Calu3 (cell line): ENCODE measurements at regions not wholly inside any gene's neighbourhood (a gene's known extent, or its start where the extent isn't known, plus 50 kb on each side); places are given as distances from the start of the nearest gene placed in this dataset.

Source experiments
- BruUV-seq: library from RNA; stranded (reverse); fragments of 400-500 nt; replicated peaks from 2 replicates; lab custom pipeline; 2021; lab: Mats Ljungman, UMichigan
- CTCF ChIA-PET: fragments of 300-600 bp; sonication (Branson Sonifier 250); formaldehyde crosslinking; loops from one replicate; lab custom pipeline; 2022; ENCODE audit warnings: antibody characterized with exemption; lab: Charles Lee
- DNase-seq: peaks from one replicate; pipeline ENCODE4 v3.0.0; 2022
- H3K27ac Mint-ChIP-seq: one replicate; pipeline ENCODE4 v1.8.0; 2022; ENCODE audit warnings: mixed read lengths; ENCODE audit not compliant: unreplicated experiment
- H3K27me3 Mint-ChIP-seq: one replicate; pipeline ENCODE4 v1.8.0; 2022; ENCODE audit warnings: mixed read lengths; ENCODE audit not compliant: unreplicated experiment
- H3K36me3 Mint-ChIP-seq: one replicate; pipeline ENCODE4 v1.8.0; 2022; ENCODE audit warnings: mild to moderate bottlenecking, moderate library complexity, mixed read lengths; ENCODE audit not compliant: insufficient read depth, unreplicated experiment
- H3K4me1 Mint-ChIP-seq: one replicate; pipeline ENCODE4 v1.8.0; 2022; ENCODE audit warnings: mild to moderate bottlenecking, low read depth, mixed read lengths; ENCODE audit not compliant: unreplicated experiment
- H3K4me3 Mint-ChIP-seq: one replicate; pipeline ENCODE4 v1.8.0; 2022; ENCODE audit warnings: mild to moderate bottlenecking, low read depth, moderate library complexity, mixed read lengths; ENCODE audit not compliant: unreplicated experiment
- H3K9me3 Mint-ChIP-seq: one replicate; pipeline ENCODE4 v1.8.0; 2022; ENCODE audit warnings: low read depth, mixed read lengths; ENCODE audit not compliant: unreplicated experiment
- intact Hi-C: fragments of 100-400 bp; cut with micrococcal nuclease; formaldehyde crosslinking; loops from one replicate; pipeline ENCODE4 v1.10.0; 2022; ENCODE audit not compliant: unreplicated experiment
- TF ChIP-seq, protein P1 (sequence below): fragments of 200-600 bp; IDR thresholded peaks from one replicate; pipeline ENCODE4 v1.8.0; 2022; ENCODE audit warnings: antibody characterized with exemption; ENCODE audit not compliant: unreplicated experiment

DNA sequence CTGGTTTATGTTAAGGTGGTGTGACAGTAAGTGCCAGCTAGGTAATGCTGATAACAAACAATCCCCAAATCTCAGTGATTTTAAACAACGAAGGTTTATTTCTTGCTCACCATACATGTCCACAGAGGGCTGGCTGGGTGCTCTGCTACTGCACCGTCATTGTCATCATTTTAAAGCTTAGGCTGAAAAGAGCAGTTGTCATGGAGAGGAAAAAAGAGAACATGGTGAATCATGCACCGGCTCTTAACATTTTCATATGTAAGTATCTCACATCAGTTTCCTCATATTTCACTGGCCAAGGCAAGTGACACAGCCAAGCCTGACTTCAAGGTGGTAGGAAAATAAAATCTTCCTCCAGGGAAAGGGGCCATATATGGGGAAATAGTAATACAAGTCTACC is 746.9 kb downstream of the SORCS3 start:
- Mint-ChIP-seq H3K27ac (no peak overlapping the region), H3K4me1 (no peaks in the 10 kb centered on the region), H3K9me3 (peaks cover 5% of the 10 kb centered on the region), H3K4me3 (no peak overlapping the region), H3K27me3 (no peaks in the 10 kb centered on the region), H3K36me3 (no peaks in the 10 kb centered on the region)
- DNase-seq, result no peak
- TF ChIP-seq, protein P1, sequence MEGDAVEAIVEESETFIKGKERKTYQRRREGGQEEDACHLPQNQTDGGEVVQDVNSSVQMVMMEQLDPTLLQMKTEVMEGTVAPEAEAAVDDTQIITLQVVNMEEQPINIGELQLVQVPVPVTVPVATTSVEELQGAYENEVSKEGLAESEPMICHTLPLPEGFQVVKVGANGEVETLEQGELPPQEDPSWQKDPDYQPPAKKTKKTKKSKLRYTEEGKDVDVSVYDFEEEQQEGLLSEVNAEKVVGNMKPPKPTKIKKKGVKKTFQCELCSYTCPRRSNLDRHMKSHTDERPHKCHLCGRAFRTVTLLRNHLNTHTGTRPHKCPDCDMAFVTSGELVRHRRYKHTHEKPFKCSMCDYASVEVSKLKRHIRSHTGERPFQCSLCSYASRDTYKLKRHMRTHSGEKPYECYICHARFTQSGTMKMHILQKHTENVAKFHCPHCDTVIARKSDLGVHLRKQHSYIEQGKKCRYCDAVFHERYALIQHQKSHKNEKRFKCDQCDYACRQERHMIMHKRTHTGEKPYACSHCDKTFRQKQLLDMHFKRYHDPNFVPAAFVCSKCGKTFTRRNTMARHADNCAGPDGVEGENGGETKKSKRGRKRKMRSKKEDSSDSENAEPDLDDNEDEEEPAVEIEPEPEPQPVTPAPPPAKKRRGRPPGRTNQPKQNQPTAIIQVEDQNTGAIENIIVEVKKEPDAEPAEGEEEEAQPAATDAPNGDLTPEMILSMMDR, result no peak
- no TSS peak for BruUV-seq
- intact Hi-C loops, result no loop called here
- CTCF ChIA-PET, result no interaction called here

DNA sequence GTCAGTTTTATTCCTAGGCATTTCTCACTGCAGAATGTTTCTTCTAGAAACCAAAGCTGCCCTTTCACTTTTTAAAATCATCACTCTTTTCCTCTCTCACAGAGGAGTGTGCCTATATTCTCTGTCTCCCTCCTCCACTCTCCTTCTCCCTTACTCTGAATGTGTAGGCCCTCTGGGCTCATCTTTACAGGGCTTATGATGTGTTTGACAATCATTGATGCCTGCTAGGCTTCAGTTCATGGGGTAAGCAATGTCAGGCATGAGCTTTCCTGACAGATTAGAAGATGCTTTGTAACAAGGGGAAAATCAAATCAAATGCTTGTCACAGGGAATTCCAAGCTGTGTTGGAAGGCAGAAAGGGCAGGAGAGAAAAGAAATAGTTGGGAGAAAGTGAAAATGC is 742.9 kb downstream of the SORCS3 start:
- Mint-ChIP-seq H3K4me1 (no peaks in the 10 kb centered on the region), H3K27ac (no peak overlapping the region), H3K36me3 (no peaks in the 10 kb centered on the region), H3K9me3 (peaks cover 3% of the 10 kb centered on the region), H3K4me3 (no peak overlapping the region), H3K27me3 (no peaks in the 10 kb centered on the region)
- no peak for DNase-seq
- intact Hi-C loops, result no loop called here
- TF ChIP-seq, protein P1, result no peak
- CTCF ChIA-PET, result no interaction called here
- no TSS peak for BruUV-seq

DNA sequence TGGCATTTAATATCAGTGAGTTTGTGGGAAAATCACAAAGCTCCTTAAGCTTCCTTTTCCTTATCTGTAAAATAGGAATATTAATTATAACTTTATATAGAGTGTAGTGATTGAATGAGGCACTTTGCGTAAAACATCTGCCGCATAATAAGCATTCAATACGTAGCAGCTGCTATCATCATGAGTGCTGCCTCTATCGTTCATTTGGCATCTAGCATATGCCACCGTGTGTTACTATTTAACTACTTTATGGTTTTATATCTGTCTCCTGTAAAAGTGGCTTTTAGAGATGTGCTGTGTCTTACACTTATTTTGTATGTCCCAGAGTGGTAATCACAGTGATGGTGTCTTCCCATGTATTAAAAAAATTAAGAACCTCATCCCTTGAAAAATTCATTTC is 729.6 kb downstream of the SORCS3 start:
- no TSS peak for BruUV-seq
- CTCF ChIA-PET, result no interaction called here
- no peaks in the 10 kb centered on the region for H3K27me3 Mint-ChIP-seq
- no peak overlapping the region for H3K27ac Mint-ChIP-seq
- no peak for DNase-seq
- intact Hi-C loops, result no loop called here
- H3K4me1 Mint-ChIP-seq, result no peaks in the 10 kb centered on the region
- H3K36me3 Mint-ChIP-seq, result no peaks in the 10 kb centered on the region
- TF ChIP-seq, protein P1, result no peak
- peaks cover 15% of the 10 kb centered on the region for H3K9me3 Mint-ChIP-seq
- no peak overlapping the region for H3K4me3 Mint-ChIP-seq

DNA sequence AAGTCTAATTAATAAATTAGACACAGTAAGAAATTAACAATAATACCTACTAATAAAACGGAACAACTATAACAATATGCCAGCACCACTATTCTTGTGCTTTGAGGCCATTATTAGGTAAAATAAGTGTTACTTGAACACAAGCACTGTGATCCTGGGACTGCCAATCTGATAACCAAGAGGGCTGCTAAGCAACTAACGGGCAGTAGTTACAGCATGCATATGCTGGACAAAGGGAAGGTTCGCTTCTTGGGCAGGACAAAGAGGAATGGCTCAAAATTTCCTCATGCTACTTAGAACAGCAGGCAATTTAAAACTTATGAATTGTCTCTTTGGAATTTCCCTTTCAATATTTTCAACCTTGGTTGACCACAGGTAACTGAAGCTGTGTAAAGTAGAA is 718.6 kb downstream of the SORCS3 start:
- H3K27me3 Mint-ChIP-seq, result no peaks in the 10 kb centered on the region
- H3K4me3 Mint-ChIP-seq, result no peak overlapping the region
- no peak overlapping the region for H3K27ac Mint-ChIP-seq
- CTCF ChIA-PET, result no interaction called here
- peaks cover 7% of the 10 kb centered on the region for H3K9me3 Mint-ChIP-seq
- intact Hi-C loops, result no loop called here
- TF ChIP-seq, protein P1, result no peak
- no peaks in the 10 kb centered on the region for H3K4me1 Mint-ChIP-seq
- BruUV-seq, result no TSS peak
- no peak for DNase-seq
- no peaks in the 10 kb centered on the region for H3K36me3 Mint-ChIP-seq
